GM21515 (cell line): ENCODE measurements at regions not wholly inside any gene's neighbourhood (a gene's known extent, or its start where the extent isn't known, plus 50 kb on each side); places are given as distances from the start of the nearest gene placed in this dataset.
"Not testable (repeated sequence)": the region's sequence is repeated elsewhere in the genome, so short reads cannot be mapped to it uniquely, and the experiment has no call there.

Source experiments
- ATAC-seq: cut with Tn5 transposase; IDR thresholded peaks from one replicate; pipeline ENCODE4 v1.9.1; 2021; ENCODE audit not compliant: unreplicated experiment

GRCh38 chr6:20340068-20340848 is 61.4 kb upstream of the E2F3 start:
- no peak for ATAC-seq

GRCh38 chr6:20341096-20341495 is 60.6 kb upstream of the E2F3 start:
- no peak for ATAC-seq

GRCh38 chr6:20341564-20341963 is 60.1 kb upstream of the E2F3 start:
- ATAC-seq: no peak

- not testable (repeated sequence) for ATAC-seq
Observed at GRCh38 chr6:20346948-20347347, 54.7 kb upstream of the E2F3 start.

- no peak for ATAC-seq
Observed at GRCh38 chr6:20348041-20348440, 53.6 kb upstream of the E2F3 start.

GRCh38 chr6:20349225-20349624 is 52.5 kb upstream of the E2F3 start:
- ATAC-seq: no peak

GRCh38 chr6:20350215-20350614 is 51.5 kb upstream of the E2F3 start:
- no peak for ATAC-seq

- ATAC-seq: no peak
Observed at GRCh38 chr6:20351534-20351933, 50.1 kb upstream of the E2F3 start.
